GM12878 (cell line): ENCODE measurements at regions not wholly inside any gene's neighbourhood (a gene's known extent, or its start where the extent isn't known, plus 50 kb on each side); places are given as distances from the start of the nearest gene placed in this dataset.

Experiments
- ATAC-seq: fragments of 200-7000 bp; cut with Tn5 transposase; 3 replicates; pipeline ENCODE4 v1.9.1; 2020; ENCODE audit warnings: mild to moderate bottlenecking, moderate library complexity
- BruUV-seq: library from RNA; stranded (reverse); fragments of 400-500 nt; replicated peaks from 2 replicates; lab custom pipeline; 2021; lab: Mats Ljungman, UMichigan
- CTCF ChIA-PET: fragments of 300-600 bp; sonication (Branson Sonifier 250); formaldehyde crosslinking; extraction: SDS; loops from one replicate; lab custom pipeline; 2021; ENCODE audit warnings: inconsistent platforms; lab: Yijun Ruan, JAX
- POLR2A ChIA-PET: fragments of 350-600 bp; formaldehyde crosslinking; extraction: SDS; loops from one replicate; lab custom pipeline; 2021; ENCODE audit warnings: inconsistent platforms; lab: Charles Lee
- RAD21 ChIA-PET: fragments of 300-600 bp; sonication (Branson Sonifier 250); formaldehyde crosslinking; loops from one replicate; lab custom pipeline; 2023; ENCODE audit warnings: antibody characterized with exemption; ENCODE audit not compliant: unreplicated experiment; lab: Charles Lee
- SMC1A ChIA-PET: fragments of 300-600 bp; sonication (Branson Sonifier 250); formaldehyde crosslinking; loops from one replicate; lab custom pipeline; 2023; ENCODE audit not compliant: unreplicated experiment, uncharacterized antibody; lab: Charles Lee
- DNase-seq: peaks from one replicate; pipeline ENCODE4 v3.0.0-alpha.2; 2011; ENCODE audit warnings: low read depth, low spot score
- FAIRE-seq: peaks from 3 replicates; lab custom pipeline; 2011; peaks lifted over from hg19 to GRCh38; lab: Jason Lieb, UNC
- H2AFZ ChIP-seq: 2 replicates; pipeline ENCODE4 v1.6.0; 2011; ENCODE audit warnings: low read depth, low read length, control low read depth; ENCODE audit not compliant: control insufficient read depth
- H3K27ac ChIP-seq: 2 replicates; pipeline ENCODE4 v1.5.1; 2011; ENCODE audit warnings: control low read depth; ENCODE audit not compliant: control insufficient read depth, insufficient read depth
- H3K27me3 ChIP-seq, 2 experiments: replicated peaks in 1 of 2; 2 replicates each; pipeline versions ENCODE4 v1.6.0 to v1.6.1; 2011; ENCODE audit warnings: low read length in 1 of 2; ENCODE audit not compliant: control insufficient read depth in 2 of 2, insufficient read depth in 2 of 2
- H3K36me3 ChIP-seq, 2 experiments: 2 replicates each; pipeline ENCODE4 v1.5.1; 2011; ENCODE audit warnings: low read length in 1 of 2; ENCODE audit not compliant: control insufficient read depth in 2 of 2, insufficient read depth in 2 of 2
- H3K4me1 ChIP-seq: 2 replicates; pipeline ENCODE4 v1.6.1; 2011; ENCODE audit warnings: mild to moderate bottlenecking, low read length, moderate library complexity, mixed read lengths; ENCODE audit not compliant: control insufficient read depth, insufficient read depth
- H3K4me2 ChIP-seq: 2 replicates; pipeline ENCODE4 v1.6.0; 2011; ENCODE audit warnings: control low read depth; ENCODE audit not compliant: control insufficient read depth, insufficient read depth
- H3K4me3 ChIP-seq: fragments of 200-600 bp; sonication (generic); 2 replicates; pipeline ENCODE4 v1.5.1; 2016
- H3K79me2 ChIP-seq: 2 replicates; pipeline ENCODE4 v1.6.0; 2011; ENCODE audit warnings: low read length; ENCODE audit not compliant: control insufficient read depth, insufficient read depth
- H3K9ac ChIP-seq: 2 replicates; pipeline ENCODE4 v1.8.0; 2011; ENCODE audit warnings: low read length, control low read depth, mixed read lengths; ENCODE audit not compliant: control insufficient read depth, insufficient read depth
- H3K9me3 ChIP-seq: replicated peaks from 3 replicates; pipeline ENCODE4 v1.5.1; 2011; ENCODE audit warnings: mild to moderate bottlenecking, low read length; ENCODE audit not compliant: control insufficient read depth, insufficient read depth
- H4K20me1 ChIP-seq: 2 replicates; pipeline ENCODE4 v1.6.0; 2011; ENCODE audit not compliant: control insufficient read depth, insufficient read depth
- BMI1 ChIP-seq: fragments of 450-650 bp; IDR thresholded peaks from 2 replicates; pipeline ENCODE4 v1.6.1; 2016; ENCODE audit warnings: mild to moderate bottlenecking, moderate library complexity, borderline replicate concordance
- CBFB ChIP-seq: IDR thresholded peaks from 2 replicates; pipeline ENCODE4 v1.6.1; 2016; ENCODE audit warnings: antibody characterized with exemption, low read depth
- CREB1 ChIP-seq: IDR thresholded peaks from 2 replicates; pipeline ENCODE4 v1.6.1; 2012; ENCODE audit warnings: low read depth, mild to moderate bottlenecking, inconsistent platforms
- EGR1 ChIP-seq, 2 experiments: IDR thresholded peaks; 1 replicate in 1 of 2; 2 replicates in 1 of 2; pipeline ENCODE4 v1.6.1; 2011 to 2012; ENCODE audit warnings: low read depth in 2 of 2, low read length in 2 of 2, borderline replicate concordance in 1 of 2, mild to moderate bottlenecking in 1 of 2, moderate library complexity in 1 of 2
- ETV6 ChIP-seq, 2 experiments: fragments of 450-650 bp in 1 of 2; IDR thresholded peaks in 1 of 2; conservative IDR thresholded peaks in 1 of 2; 2 replicates each; pipeline ENCODE4 v1.6.1; 2014; ENCODE audit warnings: antibody characterized with exemption in 1 of 2, borderline replicate concordance in 1 of 2, low read depth in 1 of 2, mild to moderate bottlenecking in 1 of 2, moderate library complexity in 1 of 2
- MXI1 ChIP-seq: fragments of 150-350 bp; IDR thresholded peaks from 2 replicates; pipeline ENCODE4 v1.6.1; 2011; ENCODE audit warnings: low read depth, mild to moderate bottlenecking, inconsistent platforms, low read length, improper control_type of control experiment
- NR2F1 ChIP-seq: fragments of 450-650 bp; conservative IDR thresholded peaks from 2 replicates; pipeline ENCODE4 v1.6.1; 2017; ENCODE audit warnings: mild to moderate bottlenecking
- PML ChIP-seq: IDR thresholded peaks from 2 replicates; pipeline ENCODE4 v1.6.1; 2012; ENCODE audit warnings: low read length, inconsistent platforms
- SP1 ChIP-seq: IDR thresholded peaks from one replicate; pipeline ENCODE4 v1.6.1; 2011; ENCODE audit warnings: low read depth, low read length
- TARDBP ChIP-seq: IDR thresholded peaks from 2 replicates; pipeline ENCODE4 v1.6.1; 2016; ENCODE audit warnings: borderline replicate concordance
- WGBS: methylation state at CpG from one replicate; pipeline ENCODE4 v1.1.6; 2016; ENCODE audit warnings: low lambda C conversion rate; ENCODE audit not compliant: insufficient replicate concordance, insufficient coverage; ENCODE audit errors: missing lambda C conversion rate; 5-methylcytosine and 5-hydroxymethylcytosine counted together
- in situ Hi-C: fragments of 300-500 bp; cut with MboI; formaldehyde crosslinking; loops from 9 replicates; pipeline ENCODE4 v1.14.3; 2018; ENCODE audit warnings: mixed read lengths
- intact Hi-C: fragments of 100-400 bp; cut with micrococcal nuclease; formaldehyde crosslinking; loops from one replicate; pipeline ENCODE4 v1.14.2; 2022; ENCODE audit not compliant: unreplicated experiment
- TF ChIP-seq, protein P1 (sequence below): IDR thresholded peaks from 2 replicates; pipeline ENCODE4 v1.6.1; 2012; ENCODE audit warnings: low read depth, low read length, improper control_type of control experiment
- TF ChIP-seq, protein P2 (sequence below): fragments of 450-650 bp; conservative IDR thresholded peaks from 2 replicates; pipeline ENCODE4 v1.6.1; 2017; ENCODE audit warnings: mild to moderate bottlenecking, moderate library complexity
- TF ChIP-seq, protein P3 (sequence below): IDR thresholded peaks from 2 replicates; pipeline ENCODE4 v1.6.1; 2012; ENCODE audit warnings: low read length, inconsistent platforms
- TF ChIP-seq, protein P4 (sequence below): IDR thresholded peaks from 2 replicates; pipeline ENCODE4 v1.6.1; 2011; ENCODE audit warnings: low read depth, low read length, improper control_type of control experiment, borderline replicate concordance

DNA sequence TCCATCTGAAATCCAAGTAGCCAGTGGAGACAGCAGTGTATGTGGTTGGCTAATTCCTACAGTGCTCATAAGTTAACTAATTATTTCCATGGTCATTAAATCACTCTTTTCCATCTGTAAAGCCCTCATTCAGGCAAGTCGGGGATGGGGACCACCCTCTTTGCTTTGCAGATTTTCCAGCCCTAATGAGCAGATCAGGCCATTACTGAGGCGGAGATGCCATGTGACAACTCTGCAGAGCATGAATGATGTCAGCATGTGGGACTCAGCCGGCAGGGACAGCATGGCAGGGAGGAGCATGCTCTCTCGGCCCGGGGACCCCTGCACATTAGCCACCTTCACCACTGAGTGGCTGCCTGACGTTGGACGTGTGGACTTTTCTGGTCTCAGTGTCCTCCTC, 623.3 kb upstream of the CDH4 start:
- 17% methylated on average over 7 of the region's 7 CpGs for WGBS
- no peaks in the 10 kb centered on the region for H3K79me2 ChIP-seq
- no peaks in the 10 kb centered on the region for H3K4me1 ChIP-seq
- no peak for FAIRE-seq
- H3K27ac ChIP-seq = no peak overlapping the region
- H3K36me3 ChIP-seq = no peaks in the 10 kb centered on the region
- RAD21 ChIA-PET = no interaction called here
- CTCF ChIA-PET = no interaction called here
- ATAC-seq = no peak
- no peak overlapping the region for H3K9ac ChIP-seq
- in situ Hi-C loops = no loop called here
- no peak for TF ChIP-seq PML
- TF ChIP-seq EGR1 (IDR thresholded peaks at IDR 0.05; ENCODE audit: borderline replicate concordance in 1 of 2, low read depth in 2 of 2, low read length in 2 of 2) = no peak
- TF ChIP-seq ETV6 (conservative IDR thresholded peaks at IDR 0.05 in 1 of 2, IDR thresholded peaks at IDR 0.05 in 1 of 2; ENCODE audit: borderline replicate concordance in 1 of 2, low read depth in 1 of 2) = no peak
- no peak for TF ChIP-seq BMI1
- TF ChIP-seq, protein P1, sequence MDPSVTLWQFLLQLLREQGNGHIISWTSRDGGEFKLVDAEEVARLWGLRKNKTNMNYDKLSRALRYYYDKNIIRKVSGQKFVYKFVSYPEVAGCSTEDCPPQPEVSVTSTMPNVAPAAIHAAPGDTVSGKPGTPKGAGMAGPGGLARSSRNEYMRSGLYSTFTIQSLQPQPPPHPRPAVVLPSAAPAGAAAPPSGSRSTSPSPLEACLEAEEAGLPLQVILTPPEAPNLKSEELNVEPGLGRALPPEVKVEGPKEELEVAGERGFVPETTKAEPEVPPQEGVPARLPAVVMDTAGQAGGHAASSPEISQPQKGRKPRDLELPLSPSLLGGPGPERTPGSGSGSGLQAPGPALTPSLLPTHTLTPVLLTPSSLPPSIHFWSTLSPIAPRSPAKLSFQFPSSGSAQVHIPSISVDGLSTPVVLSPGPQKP = no peak
- no peak for TF ChIP-seq MXI1
- no peak for TF ChIP-seq TARDBP
- no peak overlapping the region for H2AFZ ChIP-seq
- POLR2A ChIA-PET = no interaction called here
- no peaks in the 10 kb centered on the region for H4K20me1 ChIP-seq
- H3K27me3 ChIP-seq = no peaks in the 10 kb centered on the region
- H3K9me3 ChIP-seq = no peaks in the 10 kb centered on the region
- no TSS peak for BruUV-seq
- SMC1A ChIA-PET = no interaction called here
- H3K4me3 ChIP-seq = no peak overlapping the region
- no peak for DNase-seq
- intact Hi-C loops = no loop called here
- H3K4me2 ChIP-seq = no peak overlapping the region

DNA sequence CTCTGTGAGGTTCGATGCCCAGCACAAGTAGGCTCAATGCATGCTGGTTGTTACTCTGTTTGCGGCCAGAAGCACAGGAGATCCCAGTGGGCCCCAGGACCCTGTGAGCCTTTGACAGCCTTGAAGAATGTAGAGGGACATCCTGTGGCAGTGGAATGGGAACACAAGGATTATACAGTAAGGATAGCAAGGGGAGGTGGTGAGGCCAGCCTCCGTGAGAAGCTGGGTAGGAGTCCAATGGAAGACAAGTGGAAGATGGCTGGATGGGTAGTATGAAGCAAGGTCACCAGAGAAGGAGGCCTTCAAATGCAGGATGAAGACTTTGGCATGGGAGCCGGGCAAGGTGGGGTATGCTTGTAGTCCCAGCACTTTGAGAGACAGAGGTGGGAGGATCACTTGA, 622.9 kb upstream of the CDH4 start:
- POLR2A ChIA-PET = no interaction called here
- in situ Hi-C loops (no loop called here), intact Hi-C loops (no loop called here)
- Histone ChIP-seq H3K4me1 (no peaks in the 10 kb centered on the region), H4K20me1 (no peaks in the 10 kb centered on the region), H3K36me3 (no peaks in the 10 kb centered on the region), H3K4me3 (no peak overlapping the region), H3K4me2 (no peak overlapping the region), H3K27me3 (no peaks in the 10 kb centered on the region), H3K79me2 (no peaks in the 10 kb centered on the region), H3K9ac (no peak overlapping the region), H3K27ac (no peak overlapping the region), H2AFZ (no peak overlapping the region), H3K9me3 (no peaks in the 10 kb centered on the region)
- CTCF ChIA-PET = no interaction called here
- ATAC-seq (no peak), DNase-seq (no peak), FAIRE-seq (no peak)
- SMC1A ChIA-PET = no interaction called here
- BruUV-seq = no TSS peak
- 14% methylated on average over 4 of the region's 4 CpGs for WGBS
- RAD21 ChIA-PET = no interaction called here
- TF ChIP-seq, protein P2, sequence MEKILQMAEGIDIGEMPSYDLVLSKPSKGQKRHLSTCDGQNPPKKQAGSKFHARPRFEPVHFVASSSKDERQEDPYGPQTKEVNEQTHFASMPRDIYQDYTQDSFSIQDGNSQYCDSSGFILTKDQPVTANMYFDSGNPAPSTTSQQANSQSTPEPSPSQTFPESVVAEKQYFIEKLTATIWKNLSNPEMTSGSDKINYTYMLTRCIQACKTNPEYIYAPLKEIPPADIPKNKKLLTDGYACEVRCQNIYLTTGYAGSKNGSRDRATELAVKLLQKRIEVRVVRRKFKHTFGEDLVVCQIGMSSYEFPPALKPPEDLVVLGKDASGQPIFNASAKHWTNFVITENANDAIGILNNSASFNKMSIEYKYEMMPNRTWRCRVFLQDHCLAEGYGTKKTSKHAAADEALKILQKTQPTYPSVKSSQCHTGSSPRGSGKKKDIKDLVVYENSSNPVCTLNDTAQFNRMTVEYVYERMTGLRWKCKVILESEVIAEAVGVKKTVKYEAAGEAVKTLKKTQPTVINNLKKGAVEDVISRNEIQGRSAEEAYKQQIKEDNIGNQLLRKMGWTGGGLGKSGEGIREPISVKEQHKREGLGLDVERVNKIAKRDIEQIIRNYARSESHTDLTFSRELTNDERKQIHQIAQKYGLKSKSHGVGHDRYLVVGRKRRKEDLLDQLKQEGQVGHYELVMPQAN = no peak
- TF ChIP-seq, protein P3, sequence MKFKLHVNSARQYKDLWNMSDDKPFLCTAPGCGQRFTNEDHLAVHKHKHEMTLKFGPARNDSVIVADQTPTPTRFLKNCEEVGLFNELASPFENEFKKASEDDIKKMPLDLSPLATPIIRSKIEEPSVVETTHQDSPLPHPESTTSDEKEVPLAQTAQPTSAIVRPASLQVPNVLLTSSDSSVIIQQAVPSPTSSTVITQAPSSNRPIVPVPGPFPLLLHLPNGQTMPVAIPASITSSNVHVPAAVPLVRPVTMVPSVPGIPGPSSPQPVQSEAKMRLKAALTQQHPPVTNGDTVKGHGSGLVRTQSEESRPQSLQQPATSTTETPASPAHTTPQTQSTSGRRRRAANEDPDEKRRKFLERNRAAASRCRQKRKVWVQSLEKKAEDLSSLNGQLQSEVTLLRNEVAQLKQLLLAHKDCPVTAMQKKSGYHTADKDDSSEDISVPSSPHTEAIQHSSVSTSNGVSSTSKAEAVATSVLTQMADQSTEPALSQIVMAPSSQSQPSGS = no peak
- TF ChIP-seq, protein P4, sequence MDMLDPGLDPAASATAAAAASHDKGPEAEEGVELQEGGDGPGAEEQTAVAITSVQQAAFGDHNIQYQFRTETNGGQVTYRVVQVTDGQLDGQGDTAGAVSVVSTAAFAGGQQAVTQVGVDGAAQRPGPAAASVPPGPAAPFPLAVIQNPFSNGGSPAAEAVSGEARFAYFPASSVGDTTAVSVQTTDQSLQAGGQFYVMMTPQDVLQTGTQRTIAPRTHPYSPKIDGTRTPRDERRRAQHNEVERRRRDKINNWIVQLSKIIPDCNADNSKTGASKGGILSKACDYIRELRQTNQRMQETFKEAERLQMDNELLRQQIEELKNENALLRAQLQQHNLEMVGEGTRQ = no peak
- TF ChIP-seq CREB1 = no peak
- no peak for TF ChIP-seq SP1
- no peak for TF ChIP-seq NR2F1
- TF ChIP-seq CBFB = no peak
